Fibroblast of the aortic adventitia (primary cell): ENCODE measurements at regions not wholly inside any gene's neighbourhood (a gene's known extent, or its start where the extent isn't known, plus 50 kb on each side); places are given as distances from the start of the nearest gene placed in this dataset.

Experiments
- DNase-seq: peaks from one replicate; pipeline ENCODE4 v3.0.0-alpha.2; 2010; ENCODE audit warnings: low read depth
- H3K4me3 ChIP-seq: 2 replicates; pipeline ENCODE4 v1.5.1; 2011; ENCODE audit warnings: low read depth, mild to moderate bottlenecking, control low read depth, low read length, moderate library complexity
- TF ChIP-seq, protein P1 (sequence below): IDR thresholded peaks from 2 replicates; pipeline ENCODE4 v1.5.1; 2011; ENCODE audit warnings: mild to moderate bottlenecking, low read length, control low read depth, inconsistent platforms; ENCODE audit not compliant: insufficient read depth

DNA sequence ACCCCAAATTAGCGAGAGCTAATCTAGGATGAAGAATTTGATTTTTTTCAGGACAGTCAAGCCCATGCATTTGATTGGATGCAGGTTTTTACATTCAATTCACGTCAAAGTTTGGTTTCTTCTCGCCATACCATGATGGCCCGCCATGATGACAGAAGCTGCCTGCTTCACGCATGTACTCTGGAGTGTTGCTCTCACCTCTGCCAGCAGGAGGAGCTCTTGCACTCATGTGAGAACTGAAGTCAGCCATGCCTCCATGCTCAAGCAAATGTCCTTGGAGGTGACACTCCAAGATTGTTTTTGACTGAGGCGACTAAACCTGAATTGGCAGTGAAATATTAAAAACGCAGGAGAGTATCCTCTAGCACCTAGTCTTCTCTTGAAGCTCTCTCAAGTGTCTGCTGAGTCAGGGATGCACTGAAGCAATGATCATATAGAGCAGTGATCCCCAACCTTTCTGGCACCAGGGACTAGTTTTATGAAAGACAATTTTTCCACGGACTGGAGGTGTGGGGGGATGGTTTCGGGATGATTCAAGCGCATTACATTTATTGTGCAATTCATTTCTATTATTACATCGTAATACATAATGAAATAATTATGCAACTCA is 120.9 kb downstream of the SAMMSON start:
- H3K4me3 ChIP-seq, result no peak overlapping the region
- DNase-seq, result peak; percentile 72
- TF ChIP-seq, protein P1, sequence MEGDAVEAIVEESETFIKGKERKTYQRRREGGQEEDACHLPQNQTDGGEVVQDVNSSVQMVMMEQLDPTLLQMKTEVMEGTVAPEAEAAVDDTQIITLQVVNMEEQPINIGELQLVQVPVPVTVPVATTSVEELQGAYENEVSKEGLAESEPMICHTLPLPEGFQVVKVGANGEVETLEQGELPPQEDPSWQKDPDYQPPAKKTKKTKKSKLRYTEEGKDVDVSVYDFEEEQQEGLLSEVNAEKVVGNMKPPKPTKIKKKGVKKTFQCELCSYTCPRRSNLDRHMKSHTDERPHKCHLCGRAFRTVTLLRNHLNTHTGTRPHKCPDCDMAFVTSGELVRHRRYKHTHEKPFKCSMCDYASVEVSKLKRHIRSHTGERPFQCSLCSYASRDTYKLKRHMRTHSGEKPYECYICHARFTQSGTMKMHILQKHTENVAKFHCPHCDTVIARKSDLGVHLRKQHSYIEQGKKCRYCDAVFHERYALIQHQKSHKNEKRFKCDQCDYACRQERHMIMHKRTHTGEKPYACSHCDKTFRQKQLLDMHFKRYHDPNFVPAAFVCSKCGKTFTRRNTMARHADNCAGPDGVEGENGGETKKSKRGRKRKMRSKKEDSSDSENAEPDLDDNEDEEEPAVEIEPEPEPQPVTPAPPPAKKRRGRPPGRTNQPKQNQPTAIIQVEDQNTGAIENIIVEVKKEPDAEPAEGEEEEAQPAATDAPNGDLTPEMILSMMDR, result peak; percentile 79

DNA sequence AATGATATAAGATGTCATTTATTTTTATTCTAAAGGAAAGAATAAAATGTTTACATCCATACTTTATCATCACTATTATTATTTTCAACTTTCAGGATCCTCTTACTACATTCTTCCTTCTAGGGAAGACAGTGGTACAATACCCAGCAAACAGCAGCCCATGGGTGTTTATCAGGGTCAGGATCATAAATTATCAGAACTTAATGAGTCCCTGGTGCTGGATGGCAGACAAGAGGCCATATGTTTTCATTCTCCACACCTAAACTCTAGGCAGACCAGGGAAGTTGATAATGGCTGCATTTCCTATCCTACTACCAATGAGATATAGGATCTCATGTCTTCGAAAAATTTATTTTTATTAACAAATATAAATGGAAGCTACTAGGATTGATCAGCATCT is 127.7 kb downstream of the SAMMSON start:
- H3K4me3 ChIP-seq, result no peak overlapping the region
- no peak for DNase-seq
- TF ChIP-seq, protein P1, result no peak

DNA sequence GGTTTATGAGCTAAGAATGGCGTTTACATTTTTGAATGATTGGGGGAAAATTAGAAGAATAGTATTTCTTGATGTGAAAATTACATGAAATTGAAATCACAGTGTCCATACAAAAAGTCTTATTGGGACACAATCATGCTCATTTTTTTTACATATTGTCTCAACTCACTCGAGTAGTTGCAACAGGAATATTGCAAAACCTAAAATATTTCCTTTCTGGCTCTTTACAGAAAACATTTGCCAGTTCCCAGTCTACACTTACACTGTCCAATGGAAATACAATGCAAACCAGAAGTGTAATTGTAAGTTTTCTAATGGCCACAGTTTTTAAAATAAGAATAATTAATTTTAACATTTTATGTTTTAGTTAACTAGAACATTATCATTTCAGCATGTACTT is 137.8 kb downstream of the SAMMSON start:
- peak; percentile 1 for DNase-seq
- TF ChIP-seq, protein P1, result no peak
- H3K4me3 ChIP-seq, result no peak overlapping the region

DNA sequence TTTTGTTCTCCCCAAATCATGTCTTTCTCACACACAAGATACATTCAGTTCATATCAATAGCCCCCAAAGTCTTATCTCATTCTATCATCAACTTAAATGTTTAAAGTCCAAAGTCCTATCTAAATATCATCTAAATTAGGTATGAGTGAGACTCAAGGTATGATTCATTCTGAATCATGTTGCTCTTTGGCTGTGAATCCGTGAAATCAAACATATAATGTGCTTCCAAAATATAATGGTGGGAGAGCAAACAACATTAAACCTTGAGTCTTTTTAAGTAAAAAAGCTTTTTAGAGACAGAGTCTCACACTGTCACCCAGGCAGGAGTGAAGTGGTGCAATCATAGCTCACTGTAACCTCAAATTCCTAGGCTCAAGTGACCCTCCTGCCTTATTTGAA is 139.1 kb downstream of the SAMMSON start:
- H3K4me3 ChIP-seq, result no peak overlapping the region
- TF ChIP-seq, protein P1, result no peak
- no peak for DNase-seq
